ENCODE measurements at regions not wholly inside any gene's neighbourhood (a gene's known extent, or its start where the extent isn't known, plus 50 kb on each side); places are given as distances from the start of the nearest gene placed in this dataset.
"Not testable (repeated sequence)": the region's sequence is repeated elsewhere in the genome, so short reads cannot be mapped to it uniquely, and the experiment has no call there.

GRCh38 chr6:165001502-165002157, 307.8 kb downstream of the C6orf118 start:
- no peak for DNase-seq

GRCh38 chr6:164998297-164998696, 311.1 kb downstream of the C6orf118 start:
- DNase-seq = no peak

DNA sequence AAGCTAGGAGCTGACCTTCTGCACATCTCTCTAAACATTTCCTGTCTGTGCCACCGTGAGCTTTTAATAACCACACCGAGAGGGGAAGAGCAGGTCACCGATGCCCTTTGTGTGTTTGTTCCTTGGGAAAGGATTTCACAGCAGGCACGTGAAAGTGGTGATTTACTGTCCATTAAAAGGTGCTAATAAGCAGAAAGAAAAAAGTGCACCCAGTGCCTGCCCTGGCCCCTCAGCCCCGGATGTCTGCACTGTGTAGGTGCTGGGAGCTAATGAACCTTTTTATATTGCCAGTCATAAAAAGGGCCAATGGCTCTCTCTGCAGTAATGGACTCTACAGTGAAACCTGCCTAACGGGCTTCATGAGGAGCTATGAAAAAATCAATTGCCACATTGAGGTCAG, 312.6 kb downstream of the C6orf118 start:
- no peak for DNase-seq

- no peak for DNase-seq
These were observed 317.8 kb downstream of the C6orf118 start for GRCh38 chr6:164991573-164991972.

DNA sequence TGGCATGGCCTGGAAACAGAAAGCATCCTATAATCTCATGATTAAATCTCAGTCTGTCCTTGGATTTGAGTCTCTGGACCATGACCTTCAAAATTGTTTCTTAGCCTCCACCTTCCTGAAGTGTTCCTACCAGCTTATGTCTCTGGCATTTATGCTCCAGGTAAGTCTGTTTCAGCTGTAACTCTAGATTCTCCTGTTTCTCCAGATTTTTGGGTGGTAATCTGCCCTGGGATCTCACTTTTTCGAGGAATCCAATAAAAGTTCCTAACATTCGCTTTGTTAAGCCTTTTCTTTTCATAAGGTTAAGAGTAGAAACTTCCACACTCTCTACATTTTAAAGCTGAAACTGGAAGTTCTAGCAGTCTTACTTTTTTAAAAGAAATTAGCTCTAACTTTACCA, 318.5 kb downstream of the C6orf118 start:
- no peak for DNase-seq

- DNase-seq = no peak
These were observed 327.0 kb downstream of the C6orf118 start for GRCh38 chr6:164982389-164982788.

DNA sequence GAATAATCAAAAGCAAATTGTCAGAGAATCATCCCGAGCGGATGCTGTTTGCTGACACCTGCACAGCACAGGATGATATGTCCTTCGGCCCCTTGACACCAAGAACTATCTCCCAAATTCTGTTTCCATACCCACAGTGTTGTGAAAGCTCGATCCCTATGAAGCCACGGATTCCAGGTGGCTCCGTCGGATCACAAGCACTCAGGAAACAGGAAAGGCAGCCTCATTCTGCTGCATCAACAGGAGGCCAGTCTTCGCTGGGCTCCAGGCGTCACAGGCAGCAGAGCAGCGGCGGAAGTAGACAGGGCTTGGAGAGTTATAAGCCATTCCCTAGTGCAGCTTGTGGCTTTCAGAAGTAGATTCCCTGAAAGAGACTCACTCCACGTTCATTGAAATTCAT, 342.3 kb downstream of the C6orf118 start:
- DNase-seq = no peak

- no peak for DNase-seq
These were observed 346.6 kb downstream of the C6orf118 start for GRCh38 chr6:164962805-164963204.

- DNase-seq = no peak
These were observed 362.2 kb downstream of the C6orf118 start for GRCh38 chr6:164947164-164947563.

- no peak for DNase-seq
These were observed 367.1 kb downstream of the C6orf118 start for GRCh38 chr6:164942271-164942670.

DNA sequence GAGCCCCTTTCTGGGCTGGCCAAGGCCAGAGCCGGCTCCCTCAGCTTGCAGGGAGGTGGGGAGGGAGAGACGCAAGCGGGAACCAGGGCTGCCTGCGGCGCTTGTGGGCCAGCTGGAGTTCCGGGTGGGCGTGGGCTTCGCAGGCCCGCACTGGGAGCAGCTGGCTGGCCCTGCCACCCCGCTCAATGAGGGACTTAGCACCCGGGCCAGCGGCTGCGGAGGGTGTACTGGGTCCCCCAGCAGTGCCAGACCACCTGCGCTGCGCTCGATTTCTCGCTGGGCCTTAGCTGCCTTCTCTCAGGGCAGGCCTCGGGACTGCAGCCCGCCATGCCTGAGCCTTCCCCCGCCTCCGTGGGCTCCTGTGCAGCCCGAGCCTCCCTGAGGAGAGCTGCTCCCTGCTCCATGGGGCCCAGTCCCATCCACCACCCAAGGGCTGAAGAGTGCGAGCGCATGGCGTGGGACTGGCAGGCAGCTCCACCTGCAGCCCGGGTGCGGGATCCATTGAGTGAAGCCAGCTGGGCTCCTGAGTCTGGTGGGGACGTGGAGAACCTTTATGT, 376.1 kb downstream of the C6orf118 start:
- not testable (repeated sequence) for DNase-seq

DNA sequence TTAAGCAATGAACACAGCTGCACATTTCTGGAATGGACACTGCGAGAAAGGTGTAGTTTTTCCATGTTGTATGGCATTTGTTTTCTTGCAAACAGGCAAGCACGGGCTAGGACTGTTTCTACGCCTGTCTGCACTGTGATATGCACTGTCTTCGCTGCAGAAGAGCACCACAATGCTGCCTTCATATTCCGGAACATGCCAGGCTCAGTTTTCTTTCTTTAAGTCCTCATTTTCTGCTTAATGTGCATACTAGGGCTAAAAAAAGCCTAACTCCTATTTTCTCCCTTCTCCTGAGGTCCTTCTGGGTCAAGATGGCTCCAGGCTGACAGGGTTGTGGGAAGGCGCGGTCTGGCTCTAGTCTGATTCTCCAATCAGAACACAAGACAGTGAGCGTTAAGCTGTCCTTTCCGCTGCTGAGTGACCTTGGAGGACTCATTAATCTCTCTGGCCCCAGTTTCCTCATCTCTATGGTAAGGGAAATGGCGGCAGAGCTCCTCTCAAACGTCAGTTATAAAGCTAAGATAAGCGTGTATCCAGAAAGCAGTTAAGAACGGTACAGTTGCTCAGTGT, 379.9 kb downstream of the C6orf118 start:
- DNase-seq = no peak

DNA sequence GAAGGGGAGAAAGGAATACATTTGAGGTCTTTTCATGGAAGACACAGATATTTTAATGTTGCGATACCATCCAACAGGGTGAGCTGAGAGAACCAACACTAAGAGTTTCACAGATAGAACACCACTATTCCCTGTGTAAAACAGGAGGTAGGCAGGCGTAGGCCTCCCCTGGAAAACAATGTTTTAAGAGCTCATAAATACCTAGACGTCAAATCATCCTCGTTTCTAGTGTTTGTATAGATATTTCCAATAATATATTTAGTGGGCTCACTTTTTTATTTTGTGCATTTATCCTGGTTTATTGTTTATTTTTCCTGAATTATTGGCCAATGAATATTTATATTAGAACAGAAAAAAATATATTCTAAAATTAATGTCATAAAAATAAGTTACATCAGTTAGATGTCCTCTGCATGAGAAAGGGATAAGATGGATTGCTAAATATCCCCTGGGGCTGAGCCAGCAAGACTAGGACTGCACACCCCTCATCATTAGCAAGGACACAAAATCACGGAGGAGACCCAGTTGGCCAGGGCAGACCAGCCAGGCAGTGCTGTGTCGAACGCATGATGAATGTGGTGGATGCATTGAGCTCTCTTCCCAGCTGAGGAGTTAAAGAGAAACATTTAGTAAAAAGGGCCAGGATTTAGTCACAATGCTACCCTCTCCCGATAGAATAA, 380.5 kb downstream of the C6orf118 start:
- DNase-seq = no peak

- no peak for DNase-seq
These were observed 381.2 kb downstream of the C6orf118 start for GRCh38 chr6:164928057-164928727.

DNA sequence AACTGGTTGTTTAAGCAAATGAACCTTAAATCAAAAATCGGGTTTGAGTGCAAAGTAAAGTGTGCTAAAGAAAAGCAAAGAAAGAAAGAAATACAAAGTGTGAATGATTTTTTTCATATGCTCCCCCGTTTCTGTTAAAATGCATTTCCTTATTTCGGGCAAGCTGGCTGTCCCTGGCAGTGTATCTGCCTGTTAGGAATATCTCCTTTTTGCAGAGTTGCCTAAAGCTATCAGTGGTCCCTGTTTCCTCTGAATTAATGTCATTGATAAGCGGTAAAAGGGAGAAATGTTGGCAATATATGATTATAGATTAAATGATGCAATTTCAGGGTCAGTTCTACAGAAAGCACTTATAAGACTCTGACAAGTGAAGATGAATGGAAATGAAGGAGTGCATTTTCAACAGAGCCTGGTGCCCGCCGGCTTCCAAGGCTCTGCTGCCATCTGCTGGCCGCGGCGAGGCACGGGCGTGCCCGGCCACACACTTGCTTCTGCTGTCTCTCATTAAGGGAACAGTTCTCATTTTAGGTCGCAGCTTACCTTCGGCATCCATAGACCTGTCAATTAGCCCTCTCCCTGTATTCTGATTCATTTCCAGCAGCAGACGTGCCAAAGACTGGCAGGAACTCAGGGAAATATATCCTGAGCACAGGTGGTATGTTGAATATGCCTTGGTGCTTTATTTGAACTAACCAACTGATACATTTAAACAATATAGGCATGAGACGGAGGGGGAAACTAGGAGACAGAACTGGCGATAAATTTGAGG, 381.9 kb downstream of the C6orf118 start:
- peak; percentile 8 for DNase-seq

DNA sequence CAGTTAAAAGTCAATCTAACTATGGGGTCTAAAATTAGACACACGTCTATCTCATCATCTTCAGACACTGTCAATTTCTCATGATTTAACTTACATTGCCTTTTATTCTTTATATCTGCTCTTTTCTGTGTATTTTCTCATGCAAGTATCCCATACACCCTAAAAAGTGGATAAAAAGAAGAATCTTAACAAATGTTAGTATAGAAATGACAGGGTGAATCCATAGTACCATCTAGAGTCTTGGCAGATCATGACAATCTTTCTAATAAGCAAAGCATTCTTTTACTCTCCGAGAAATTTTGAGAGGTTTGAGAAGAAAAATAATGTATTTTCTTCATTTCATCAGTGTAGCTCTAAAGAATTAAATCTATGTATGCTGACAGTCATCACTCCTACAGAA, 382.7 kb downstream of the C6orf118 start:
- no peak for DNase-seq

DNA sequence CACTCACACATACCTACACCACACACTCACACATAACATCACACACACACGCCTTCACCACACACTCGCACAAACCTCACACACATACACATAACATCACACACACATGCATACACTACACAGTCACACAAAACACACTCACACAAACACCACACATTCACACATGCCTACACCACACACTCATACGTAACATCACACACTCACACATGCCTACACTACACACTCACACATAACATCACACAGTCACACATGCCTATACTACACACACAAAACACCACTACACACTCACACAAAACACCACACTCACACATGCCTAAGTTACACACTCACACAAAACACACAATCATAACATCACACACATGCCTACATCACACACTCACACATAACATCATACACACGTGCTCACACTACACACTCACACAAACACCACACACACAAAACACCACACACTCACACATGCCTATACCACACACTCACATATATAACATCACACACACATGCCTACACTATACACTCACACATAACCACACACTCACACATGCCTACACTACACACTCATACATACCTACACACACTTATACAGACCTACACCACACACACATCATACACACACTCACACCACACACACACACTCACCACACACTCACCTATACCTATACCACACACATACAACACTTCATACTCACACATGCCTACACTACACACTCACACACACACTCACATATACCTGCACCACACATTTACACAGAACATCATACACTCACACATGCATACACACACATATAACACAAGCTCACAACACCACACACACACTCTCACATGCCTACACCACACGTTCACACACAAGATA, 383.5 kb downstream of the C6orf118 start:
- DNase-seq = no peak

DNA sequence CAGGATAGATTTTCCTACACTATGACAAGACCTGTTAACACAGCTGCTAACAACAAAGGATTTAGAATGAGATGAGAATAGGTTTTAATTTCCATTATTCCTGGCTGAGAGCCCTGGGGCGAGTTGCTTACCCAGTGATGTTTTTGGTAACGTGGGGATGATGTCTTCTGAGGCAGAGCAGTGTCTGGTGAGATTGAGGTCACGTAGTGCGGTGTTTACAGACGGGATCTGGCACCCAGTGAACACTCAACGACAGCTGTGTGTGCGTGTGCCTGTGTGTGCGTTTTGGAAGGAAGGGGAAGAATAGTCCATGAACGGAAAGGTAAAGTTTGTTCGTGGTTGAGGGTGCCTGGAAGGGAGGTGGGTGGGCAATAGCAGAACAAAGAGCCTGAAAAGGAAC, 384.7 kb downstream of the C6orf118 start:
- no peak for DNase-seq

DNA sequence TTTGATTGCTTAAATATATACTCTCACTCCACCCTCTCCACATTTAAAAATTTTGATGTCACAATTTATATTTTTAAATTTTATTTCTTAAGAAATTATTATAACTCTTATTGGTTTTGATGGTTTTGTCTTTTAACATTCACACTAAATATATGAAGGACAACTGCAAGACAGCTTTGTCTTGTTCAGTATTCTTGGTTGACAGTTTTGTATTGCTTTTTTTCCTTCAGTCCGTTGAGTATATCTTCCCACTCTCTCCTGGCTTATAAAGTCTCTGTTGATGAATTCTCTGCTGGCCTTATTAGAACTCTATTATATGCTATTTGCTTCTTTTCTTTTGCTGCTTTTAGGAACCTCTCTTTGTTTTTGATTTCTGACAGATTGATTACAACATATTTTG, 392.2 kb downstream of the C6orf118 start:
- DNase-seq = no peak

DNA sequence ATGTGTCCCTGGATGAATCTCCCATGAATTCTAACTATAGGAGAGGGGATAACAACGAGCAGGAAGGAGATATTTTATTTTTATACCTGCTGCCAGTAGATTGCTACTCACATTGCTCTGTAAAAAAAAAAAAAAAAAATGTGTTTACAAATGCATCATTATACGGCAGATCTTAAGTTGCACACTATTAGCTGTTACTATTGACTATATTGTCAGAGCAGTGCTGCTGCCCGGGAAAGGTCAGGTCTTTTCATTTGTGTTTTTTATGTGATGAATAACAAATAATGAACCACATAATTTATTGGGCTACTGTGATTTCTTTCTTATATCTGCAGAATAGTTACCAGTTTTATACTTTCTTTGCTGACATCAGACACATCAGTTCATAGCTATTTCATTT, 393.3 kb downstream of the C6orf118 start:
- no peak for DNase-seq

GRCh38 chr6:164911873-164912580, 397.4 kb downstream of the C6orf118 start:
- DNase-seq = no peak

Data from hematopoietic multipotent progenitor cell treated with erythropoietin and hydrocortisone succinate and interleukin-3 and kit ligand, for 8 days (in vitro differentiated cells).